ENCODE measurements at regions not wholly inside any gene's neighbourhood (a gene's known extent, or its start where the extent isn't known, plus 50 kb on each side); places are given as distances from the start of the nearest gene placed in this dataset.

GRCh38 chr18:71293322-71293721 lies 1004.5 kb downstream of the SOCS6 start:
- TF ChIP-seq EZH2 (optimal IDR thresholded peaks at IDR 0.05; ENCODE audit: low read depth, low read length), result no peak
- TF ChIP-seq EZH2phosphoT487 (IDR thresholded peaks at IDR 0.05; ENCODE audit: low read length), result no peak
- no peak for TF ChIP-seq CTCF (IDR thresholded peaks at IDR 0.05; ENCODE audit: low read length)
- H3K79me2 ChIP-seq (ENCODE audit: low read length), result no peaks in the 10 kb centered on the region
- H3F3A ChIP-seq (ENCODE audit: insufficient read depth, low read length), result no peaks in the 10 kb centered on the region
- no peaks in the 10 kb centered on the region for H3K27me3 ChIP-seq (replicated peaks; ENCODE audit: insufficient read depth, low read length)
- no peak overlapping the region for H3K9ac ChIP-seq (ENCODE audit: low read length)
- no peaks in the 10 kb centered on the region for H3K36me3 ChIP-seq (replicated peaks; ENCODE audit: insufficient read depth, low read length)
- peak; percentile 15 for DNase-seq
- no peaks in the 10 kb centered on the region for H4K20me1 ChIP-seq (ENCODE audit: insufficient read depth, low read length)
- no peak overlapping the region for H3K4me3 ChIP-seq (ENCODE audit: low read length)
- H3K9me3 ChIP-seq (replicated peaks; ENCODE audit: insufficient read depth, low read length), result no peaks in the 10 kb centered on the region
- no peaks in the 10 kb centered on the region for H3K9me2 ChIP-seq (replicated peaks; ENCODE audit: insufficient read depth, low read length)
- H3K27ac ChIP-seq (ENCODE audit: low read length), result no peak overlapping the region
- H3K4me1 ChIP-seq (ENCODE audit: low read length), result no peaks in the 10 kb centered on the region
- H3K4me2 ChIP-seq (ENCODE audit: low read depth, low read length), result no peak overlapping the region
- H2AFZ ChIP-seq (ENCODE audit: low read length), result no peak overlapping the region

- no peaks in the 10 kb centered on the region for H4K20me1 ChIP-seq (ENCODE audit: insufficient read depth, low read length)
- H3K9me3 ChIP-seq (replicated peaks; ENCODE audit: insufficient read depth, low read length), result no peaks in the 10 kb centered on the region
- no peaks in the 10 kb centered on the region for H3K36me3 ChIP-seq (replicated peaks; ENCODE audit: insufficient read depth, low read length)
- no peaks in the 10 kb centered on the region for H3K79me2 ChIP-seq (ENCODE audit: low read length)
- DNase-seq, result no peak
- no peak overlapping the region for H3K4me3 ChIP-seq (ENCODE audit: low read length)
- H3K27ac ChIP-seq (ENCODE audit: low read length), result no peak overlapping the region
- no peaks in the 10 kb centered on the region for H3K9me2 ChIP-seq (replicated peaks; ENCODE audit: insufficient read depth, low read length)
- no peaks in the 10 kb centered on the region for H3K4me1 ChIP-seq (ENCODE audit: low read length)
- H3K9ac ChIP-seq (ENCODE audit: low read length), result no peak overlapping the region
- no peak overlapping the region for H3K4me2 ChIP-seq (ENCODE audit: low read depth, low read length)
- H3F3A ChIP-seq (ENCODE audit: insufficient read depth, low read length), result no peaks in the 10 kb centered on the region
- no peaks in the 10 kb centered on the region for H3K27me3 ChIP-seq (replicated peaks; ENCODE audit: insufficient read depth, low read length)
- TF ChIP-seq EZH2 (optimal IDR thresholded peaks at IDR 0.05; ENCODE audit: low read depth, low read length) (no peak), EZH2phosphoT487 (IDR thresholded peaks at IDR 0.05; ENCODE audit: low read length) (no peak), CTCF (IDR thresholded peaks at IDR 0.05; ENCODE audit: low read length) (no peak)
- H2AFZ ChIP-seq (ENCODE audit: low read length), result no peak overlapping the region
These were observed 998.4 kb downstream of the SOCS6 start for GRCh38 chr18:71287268-71287667.

GRCh38 chr18:71252351-71252865 lies 963.6 kb downstream of the SOCS6 start:
- H3K4me3 ChIP-seq (ENCODE audit: low read length), result no peak overlapping the region
- TF ChIP-seq CTCF (IDR thresholded peaks at IDR 0.05; ENCODE audit: low read length), result no peak
- no peak for TF ChIP-seq EZH2phosphoT487 (IDR thresholded peaks at IDR 0.05; ENCODE audit: low read length)
- TF ChIP-seq EZH2 (optimal IDR thresholded peaks at IDR 0.05; ENCODE audit: low read depth, low read length), result no peak
- H3K9ac ChIP-seq (ENCODE audit: low read length), result no peak overlapping the region
- no peak overlapping the region for H3K27ac ChIP-seq (ENCODE audit: low read length)
- no peak for DNase-seq
- no peak overlapping the region for H2AFZ ChIP-seq (ENCODE audit: low read length)
- no peaks in the 10 kb centered on the region for H3K79me2 ChIP-seq (ENCODE audit: low read length)
- no peaks in the 10 kb centered on the region for H3K9me2 ChIP-seq (replicated peaks; ENCODE audit: insufficient read depth, low read length)
- H3K36me3 ChIP-seq (replicated peaks; ENCODE audit: insufficient read depth, low read length), result no peaks in the 10 kb centered on the region
- no peaks in the 10 kb centered on the region for H3K27me3 ChIP-seq (replicated peaks; ENCODE audit: insufficient read depth, low read length)
- H3K4me1 ChIP-seq (ENCODE audit: low read length), result no peaks in the 10 kb centered on the region
- H3F3A ChIP-seq (ENCODE audit: insufficient read depth, low read length), result no peaks in the 10 kb centered on the region
- no peaks in the 10 kb centered on the region for H3K9me3 ChIP-seq (replicated peaks; ENCODE audit: insufficient read depth, low read length)
- no peaks in the 10 kb centered on the region for H4K20me1 ChIP-seq (ENCODE audit: insufficient read depth, low read length)
- no peak overlapping the region for H3K4me2 ChIP-seq (ENCODE audit: low read depth, low read length)
